IMR-90 (cell line): ENCODE measurements at regions not wholly inside any gene's neighbourhood (a gene's known extent, or its start where the extent isn't known, plus 50 kb on each side); places are given as distances from the start of the nearest gene placed in this dataset.
A peak's percentile ranks its signal among the peaks of the same experiment; 100 is the strongest.

ENCODE experiments used
- ATAC-seq: fragments of 200-7000 bp; cut with Tn5 transposase; 2 replicates; pipeline ENCODE4 v1.9.1; 2020; ENCODE audit warnings: low read depth, mild to moderate bottlenecking, moderate library complexity
- BruUV-seq: library from RNA; stranded (reverse); fragments of 400-500 nt; replicated peaks from 2 replicates; lab custom pipeline; 2021; lab: Mats Ljungman, UMichigan
- CTCF ChIA-PET: fragments of 300-600 bp; formaldehyde crosslinking; extraction: SDS; loops from one replicate; lab custom pipeline; 2021; ENCODE audit warnings: antibody characterized with exemption; lab: Yijun Ruan, JAX
- POLR2A ChIA-PET: fragments of 300-600 bp; sonication (Branson Sonifier 250); formaldehyde crosslinking; loops from one replicate; lab custom pipeline; 2022; ENCODE audit warnings: antibody characterized with exemption; ENCODE audit not compliant: unreplicated experiment; lab: Charles Lee
- DNase-seq: peaks from one replicate; pipeline ENCODE4 v3.0.0; 2013
- H2AFZ ChIP-seq: replicated peaks from 2 replicates; pipeline ENCODE3; 2013; ENCODE audit warnings: low read length, mild to moderate bottlenecking; ENCODE audit not compliant: poor library complexity
- H2AK5ac ChIP-seq: 2 replicates; pipeline ENCODE4 v1.6.1; 2013; ENCODE audit warnings: low read depth, low read length, inconsistent platforms
- H2AK9ac ChIP-seq: replicated peaks from 2 replicates; pipeline ENCODE3; 2013; ENCODE audit warnings: mild to moderate bottlenecking, low read depth, low read length, moderate library complexity; ENCODE audit not compliant: poor library complexity
- H2BK120ac ChIP-seq: 2 replicates; pipeline ENCODE4 v1.6.1; 2013; ENCODE audit warnings: low read depth, low read length, inconsistent platforms
- H2BK15ac ChIP-seq: 3 replicates; pipeline ENCODE4 v1.6.1; 2013; ENCODE audit warnings: low read depth, low read length, inconsistent platforms
- H2BK20ac ChIP-seq: 2 replicates; pipeline ENCODE4 v1.6.1; 2013; ENCODE audit warnings: low read depth, mild to moderate bottlenecking, inconsistent platforms, low read length, moderate library complexity
- H2BK5ac ChIP-seq: 2 replicates; pipeline ENCODE4 v1.6.1; 2013; ENCODE audit warnings: mild to moderate bottlenecking, low read depth, low read length, inconsistent platforms; ENCODE audit not compliant: poor library complexity, severe bottlenecking
- H3K14ac ChIP-seq: replicated peaks from 2 replicates; pipeline ENCODE4 v1.6.1; 2013; ENCODE audit warnings: low read depth, low read length, inconsistent platforms
- H3K18ac ChIP-seq: 2 replicates; pipeline ENCODE4 v1.6.1; 2013; ENCODE audit warnings: low read depth, low read length, control low read depth
- H3K23ac ChIP-seq: 2 replicates; pipeline ENCODE4 v1.6.1; 2013; ENCODE audit warnings: low read depth, low read length, inconsistent platforms
- H3K27ac ChIP-seq: 2 replicates; pipeline ENCODE4 v1.5.1; 2013; ENCODE audit warnings: mild to moderate bottlenecking, control low read depth, low read length; ENCODE audit not compliant: insufficient read depth
- H3K27me3 ChIP-seq: 2 replicates; pipeline ENCODE4 v1.6.1; 2013; ENCODE audit warnings: low read length; ENCODE audit not compliant: control insufficient read depth, insufficient read depth
- H3K36me3 ChIP-seq: 2 replicates; pipeline ENCODE4 v1.6.1; 2013; ENCODE audit warnings: low read length, mixed read lengths; ENCODE audit not compliant: control insufficient read depth, insufficient read depth
- H3K4ac ChIP-seq: 2 replicates; pipeline ENCODE4 v1.6.1; 2013; ENCODE audit warnings: low read depth, low read length, inconsistent platforms
- H3K4me1 ChIP-seq: 2 replicates; pipeline ENCODE4 v1.6.1; 2013; ENCODE audit warnings: low read length, mixed read lengths; ENCODE audit not compliant: control insufficient read depth, insufficient read depth
- H3K4me2 ChIP-seq: 2 replicates; pipeline ENCODE4 v1.6.1; 2013; ENCODE audit warnings: low read depth, mild to moderate bottlenecking, control low read depth, low read length, moderate library complexity
- H3K4me3 ChIP-seq: 2 replicates; pipeline ENCODE4 v1.5.1; 2013; ENCODE audit warnings: low read depth, mild to moderate bottlenecking, control low read depth, low read length, moderate library complexity; ENCODE audit not compliant: insufficient read depth
- H3K56ac ChIP-seq: 2 replicates; pipeline ENCODE4 v1.6.1; 2013; ENCODE audit warnings: low read length, inconsistent platforms; ENCODE audit not compliant: insufficient read depth; ENCODE audit errors: extremely low read depth
- H3K79me1 ChIP-seq, 2 experiments: 2 replicates each; pipeline ENCODE4 v1.6.1; 2013; ENCODE audit warnings: low read length in 2 of 2, inconsistent platforms in 1 of 2, low read depth in 1 of 2
- H3K9ac ChIP-seq: 2 replicates; pipeline ENCODE4 v1.6.1; 2013; ENCODE audit warnings: low read depth, low read length, control low read depth
- H3K9me1 ChIP-seq: 2 replicates; pipeline ENCODE4 v1.6.1; 2013; ENCODE audit warnings: low read length, inconsistent platforms; ENCODE audit not compliant: insufficient read depth
- H3K9me3 ChIP-seq: 2 replicates; pipeline ENCODE4 v1.6.1; 2013; ENCODE audit warnings: low read length; ENCODE audit not compliant: control insufficient read depth, insufficient read depth
- H4K20me1 ChIP-seq: 2 replicates; pipeline ENCODE4 v1.6.1; 2013; ENCODE audit warnings: low read length, inconsistent platforms; ENCODE audit not compliant: insufficient read depth
- H4K5ac ChIP-seq: 2 replicates; pipeline ENCODE4 v1.6.1; 2013; ENCODE audit warnings: mild to moderate bottlenecking, low read depth, low read length, control low read depth
- H4K8ac ChIP-seq, 2 experiments: 2 replicates each; pipeline ENCODE4 v1.6.1; 2013; ENCODE audit warnings: low read depth in 2 of 2, low read length in 2 of 2, control low read depth in 1 of 2, inconsistent platforms in 1 of 2
- H4K91ac ChIP-seq: 2 replicates; pipeline ENCODE4 v1.6.1; 2013; ENCODE audit warnings: low read depth, low read length, inconsistent platforms; ENCODE audit not compliant: insufficient read depth
- BHLHE40 ChIP-seq: fragments of 150-350 bp; IDR thresholded peaks from 2 replicates; pipeline ENCODE4 v1.6.1; 2016; ENCODE audit warnings: mild to moderate bottlenecking, low read depth, low read length
- ELK1 ChIP-seq: fragments of 150-350 bp; IDR thresholded peaks from 2 replicates; pipeline ENCODE4 v1.6.1; 2016; ENCODE audit warnings: low read depth, mild to moderate bottlenecking, low read length, moderate library complexity, borderline replicate concordance
- MAZ ChIP-seq: IDR thresholded peaks from 2 replicates; pipeline ENCODE4 v1.6.1; 2012; ENCODE audit warnings: low read depth, mild to moderate bottlenecking, low read length, improper control_type of control experiment, moderate library complexity, borderline replicate concordance
- NFE2L2 ChIP-seq: fragments of 150-350 bp; IDR thresholded peaks from 2 replicates; pipeline ENCODE4 v1.6.1; 2016; ENCODE audit warnings: low read depth, mild to moderate bottlenecking, low read length
- POLR2A ChIP-seq: IDR thresholded peaks from 2 replicates; pipeline ENCODE4 v1.6.1; 2012; ENCODE audit warnings: mild to moderate bottlenecking, low read depth, low read length
- RAD21 ChIP-seq: IDR thresholded peaks from 2 replicates; pipeline ENCODE4 v1.6.1; 2012; ENCODE audit warnings: low read length, improper control_type of control experiment
- RCOR1 ChIP-seq: IDR thresholded peaks from 2 replicates; pipeline ENCODE4 v1.6.1; 2012; ENCODE audit warnings: mild to moderate bottlenecking, low read length, improper control_type of control experiment; ENCODE audit not compliant: insufficient replicate concordance
- RFX5 ChIP-seq: IDR thresholded peaks from 2 replicates; pipeline ENCODE4 v1.8.0; 2012; ENCODE audit warnings: low read depth, mild to moderate bottlenecking, low read length, moderate library complexity
- SMC3 ChIP-seq: fragments of 150-350 bp; IDR thresholded peaks from 2 replicates; pipeline ENCODE4 v1.6.1; 2016; ENCODE audit warnings: low read depth, mild to moderate bottlenecking, antibody characterized with exemption, low read length, moderate library complexity
- WGBS, 2 experiments: methylation state at CpG; one replicate each; pipeline versions ENCODE4 v1.1.5 to v1.1.7; 2013; ENCODE audit warnings: missing lambda C conversion rate in 2 of 2; ENCODE audit not compliant: insufficient read length in 1 of 2; ENCODE audit errors: extremely low coverage in 2 of 2; 5-methylcytosine and 5-hydroxymethylcytosine counted together
- dilution Hi-C: fragments of 300-500 bp; cut with HindIII; formaldehyde crosslinking; loops from one replicate; pipeline ENCODE4 v1.14.3; 2018; ENCODE audit warnings: low sequenced_read_pairs; ENCODE audit not compliant: unreplicated experiment
- in situ Hi-C: fragments of 300-500 bp; cut with MboI; formaldehyde crosslinking; loops from 3 replicates; pipeline ENCODE4 v1.14.3; 2019; ENCODE audit warnings: low sequenced_read_pairs, inconsistent platforms, mixed read lengths
- intact Hi-C: fragments of 100-400 bp; cut with micrococcal nuclease; formaldehyde crosslinking; loops from 2 replicates; pipeline ENCODE4 v1.10.0; 2022

- H3K4me1 ChIP-seq = peaks cover 10% of the 10 kb centered on the region
- H3K14ac ChIP-seq = peak overlapping the region; percentile 78
- H2AK9ac ChIP-seq = peak overlapping the region; percentile 83
- H3K18ac ChIP-seq = peak overlapping the region; percentile 39
- CTCF ChIA-PET = no interaction called here
- DNase-seq (no peak), ATAC-seq (no peak)
- H3K4me3 ChIP-seq = no peak overlapping the region
- peak overlapping the region; percentile 50; the same call in 1 of the 2 replicates for H3K27ac ChIP-seq
- intact Hi-C loops (no loop called here), in situ Hi-C loops (no loop called here), dilution Hi-C loops (no loop called here)
- no peak overlapping the region for H4K5ac ChIP-seq
- H3K4ac ChIP-seq = peak overlapping the region; percentile 93
- H3K36me3 ChIP-seq = no peaks in the 10 kb centered on the region
- H4K91ac ChIP-seq = peak overlapping the region; percentile 85
- H3K79me1 ChIP-seq = no peaks in the 10 kb centered on the region
- peak overlapping the region; percentile 24 to 79; a peak in 2 of 4 replicates for H4K8ac ChIP-seq
- TF ChIP-seq ELK1 = no peak
- TF ChIP-seq BHLHE40 = no peak
- no peak for TF ChIP-seq RFX5
- no peak for TF ChIP-seq RCOR1
- no peak for TF ChIP-seq RAD21
- no peak for TF ChIP-seq NFE2L2
- no peak for TF ChIP-seq POLR2A
- no peak for TF ChIP-seq MAZ
- no peak for TF ChIP-seq SMC3
- H3K23ac ChIP-seq = peak overlapping the region; percentile 60; the same call in 1 of the 2 replicates
- H3K9me3 ChIP-seq = no peaks in the 10 kb centered on the region
- H3K9ac ChIP-seq = no peak overlapping the region
- POLR2A ChIA-PET = no interaction called here
- 17% methylated on average over 1 of the region's 2 CpGs; no CpG with 5 or more reads in 1 of the 2 experiments for WGBS, 2 experiments
- peak overlapping the region; percentile 95 for H2BK20ac ChIP-seq
- peak overlapping the region; percentile 50; the same call in 1 of the 3 replicates for H2BK15ac ChIP-seq
- peaks cover 9% of the 10 kb centered on the region; the same call in 1 of the 2 replicates for H3K9me1 ChIP-seq
- H3K4me2 ChIP-seq = no peak overlapping the region
- H2AK5ac ChIP-seq = peak overlapping the region; percentile 57; the same call in 1 of the 2 replicates
- H3K56ac ChIP-seq = no peak overlapping the region
- no peaks in the 10 kb centered on the region for H4K20me1 ChIP-seq
- no TSS peak for BruUV-seq
- peak overlapping the region; percentile 82 for H2BK5ac ChIP-seq
- H2BK120ac ChIP-seq = peak overlapping the region; percentile 91
- no peaks in the 10 kb centered on the region for H3K27me3 ChIP-seq
- H2AFZ ChIP-seq = no peak overlapping the region
Observed at GRCh38 chrX:150086371-150086770, 148.1 kb upstream of the EOLA2 start.
